Nephron (organoid): ENCODE measurements at regions not wholly inside any gene's neighbourhood (a gene's known extent, or its start where the extent isn't known, plus 50 kb on each side); places are given as distances from the start of the nearest gene placed in this dataset.

Experiments
- H3K27ac Mint-ChIP-seq, 3 experiments: 2 replicates each; pipeline ENCODE4 v1.8.0; 2020; ENCODE audit warnings: mixed read lengths in 3 of 3, mild to moderate bottlenecking in 2 of 3, moderate library complexity in 1 of 3
- H3K27me3 Mint-ChIP-seq: 2 replicates; pipeline ENCODE4 v1.8.0; 2021; ENCODE audit warnings: low read depth, mild to moderate bottlenecking, moderate library complexity, mixed read lengths
- H3K36me3 Mint-ChIP-seq: 2 replicates; pipeline ENCODE4 v1.8.0; 2020; ENCODE audit warnings: low read depth, mixed read lengths
- H3K4me1 Mint-ChIP-seq: 2 replicates; pipeline ENCODE4 v1.8.0; 2020; ENCODE audit warnings: mixed read lengths
- H3K4me3 Mint-ChIP-seq, 3 experiments: 2 replicates each; pipeline ENCODE4 v1.8.0; 2020; ENCODE audit warnings: mild to moderate bottlenecking in 3 of 3, mixed read lengths in 3 of 3, moderate library complexity in 2 of 3
- H3K9me3 Mint-ChIP-seq: 2 replicates; pipeline ENCODE4 v1.8.0; 2020; ENCODE audit warnings: mixed read lengths
- TF ChIP-seq, protein P1 (sequence below), 3 experiments: fragments of 200-600 bp; sonication (generic); IDR thresholded peaks; one replicate each; pipeline ENCODE4 v1.5.0; 2021; ENCODE audit warnings: antibody characterized with exemption in 3 of 3; ENCODE audit not compliant: unreplicated experiment in 3 of 3

DNA sequence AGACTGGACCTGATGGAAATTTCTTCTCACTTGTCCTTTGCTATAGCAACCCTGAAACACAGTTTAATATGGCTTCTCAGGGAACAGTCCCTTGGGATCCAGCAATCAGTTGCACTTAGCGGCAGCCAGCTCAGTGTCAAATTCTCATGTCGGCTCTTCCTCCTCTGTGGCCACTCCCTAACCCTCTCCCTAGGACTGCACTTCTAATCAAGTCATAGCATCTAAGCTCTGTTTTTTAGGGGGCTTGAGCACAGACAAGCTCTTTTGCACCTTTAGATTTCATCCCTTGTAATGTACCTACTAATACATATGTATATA is 250.5 kb upstream of the TLE3 start:
- Mint-ChIP-seq H3K27me3 (peaks cover 53% of the 10 kb centered on the region), H3K9me3 (no peaks in the 10 kb centered on the region), H3K4me1 (peaks cover 21% of the 10 kb centered on the region), H3K4me3 (no peak overlapping the region), H3K36me3 (no peaks in the 10 kb centered on the region), H3K27ac (no peak overlapping the region)
- TF ChIP-seq, protein P1, sequence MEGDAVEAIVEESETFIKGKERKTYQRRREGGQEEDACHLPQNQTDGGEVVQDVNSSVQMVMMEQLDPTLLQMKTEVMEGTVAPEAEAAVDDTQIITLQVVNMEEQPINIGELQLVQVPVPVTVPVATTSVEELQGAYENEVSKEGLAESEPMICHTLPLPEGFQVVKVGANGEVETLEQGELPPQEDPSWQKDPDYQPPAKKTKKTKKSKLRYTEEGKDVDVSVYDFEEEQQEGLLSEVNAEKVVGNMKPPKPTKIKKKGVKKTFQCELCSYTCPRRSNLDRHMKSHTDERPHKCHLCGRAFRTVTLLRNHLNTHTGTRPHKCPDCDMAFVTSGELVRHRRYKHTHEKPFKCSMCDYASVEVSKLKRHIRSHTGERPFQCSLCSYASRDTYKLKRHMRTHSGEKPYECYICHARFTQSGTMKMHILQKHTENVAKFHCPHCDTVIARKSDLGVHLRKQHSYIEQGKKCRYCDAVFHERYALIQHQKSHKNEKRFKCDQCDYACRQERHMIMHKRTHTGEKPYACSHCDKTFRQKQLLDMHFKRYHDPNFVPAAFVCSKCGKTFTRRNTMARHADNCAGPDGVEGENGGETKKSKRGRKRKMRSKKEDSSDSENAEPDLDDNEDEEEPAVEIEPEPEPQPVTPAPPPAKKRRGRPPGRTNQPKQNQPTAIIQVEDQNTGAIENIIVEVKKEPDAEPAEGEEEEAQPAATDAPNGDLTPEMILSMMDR (IDR thresholded peaks at IDR 0.05; ENCODE audit: unreplicated experiment in 3 of 3) = no peak

GRCh38 chr15:70347321-70348225 is 249.9 kb upstream of the TLE3 start:
- Mint-ChIP-seq H3K27me3 (peaks cover 46% of the 10 kb centered on the region), H3K9me3 (no peaks in the 10 kb centered on the region), H3K36me3 (no peaks in the 10 kb centered on the region), H3K4me1 (peaks cover 21% of the 10 kb centered on the region), H3K4me3 (no peak overlapping the region), H3K27ac (no peak overlapping the region)
- TF ChIP-seq, protein P1 (IDR thresholded peaks at IDR 0.05; ENCODE audit: unreplicated experiment in 3 of 3) = no peak

GRCh38 chr15:70345251-70346019 is 247.7 kb upstream of the TLE3 start:
- TF ChIP-seq, protein P1 (IDR thresholded peaks at IDR 0.05; ENCODE audit: unreplicated experiment in 3 of 3) = no peak
- H3K9me3 Mint-ChIP-seq = no peaks in the 10 kb centered on the region
- no peak overlapping the region for H3K4me3 Mint-ChIP-seq
- no peaks in the 10 kb centered on the region for H3K36me3 Mint-ChIP-seq
- peaks cover 26% of the 10 kb centered on the region for H3K4me1 Mint-ChIP-seq
- H3K27me3 Mint-ChIP-seq = peaks cover 41% of the 10 kb centered on the region
- H3K27ac Mint-ChIP-seq = no peak overlapping the region

GRCh38 chr15:70344666-70345065 is 246.9 kb upstream of the TLE3 start:
- Mint-ChIP-seq H3K4me3 (no peak overlapping the region), H3K27ac (no peak overlapping the region), H3K9me3 (no peaks in the 10 kb centered on the region), H3K36me3 (no peaks in the 10 kb centered on the region), H3K4me1 (peaks cover 33% of the 10 kb centered on the region), H3K27me3 (peaks cover 40% of the 10 kb centered on the region)
- TF ChIP-seq, protein P1 (IDR thresholded peaks at IDR 0.05; ENCODE audit: unreplicated experiment in 3 of 3) = no peak

- TF ChIP-seq, protein P1 (IDR thresholded peaks at IDR 0.05; ENCODE audit: unreplicated experiment in 3 of 3) = no peak
- Mint-ChIP-seq H3K27ac (no peak overlapping the region), H3K36me3 (no peaks in the 10 kb centered on the region), H3K4me1 (peaks cover 35% of the 10 kb centered on the region), H3K4me3 (no peak overlapping the region), H3K27me3 (peaks cover 35% of the 10 kb centered on the region), H3K9me3 (no peaks in the 10 kb centered on the region)
These were observed 246.4 kb upstream of the TLE3 start for GRCh38 chr15:70343961-70344621.
